ENCODE measurements at regions not wholly inside any gene's neighbourhood (a gene's known extent, or its start where the extent isn't known, plus 50 kb on each side); places are given as distances from the start of the nearest gene placed in this dataset.
"Not testable (repeated sequence)": the region's sequence is repeated elsewhere in the genome, so short reads cannot be mapped to it uniquely, and the experiment has no call there.

- no peak for DNase-seq (ENCODE audit: low spot score)
These were observed 588.3 kb downstream of the SLC16A7 start for GRCh38 chr12:60184096-60184495.

GRCh38 chr12:60185060-60185459 lies 589.2 kb downstream of the SLC16A7 start:
- DNase-seq (ENCODE audit: low spot score), result no peak
- no peak for ATAC-seq

More at GRCh38 chr12:60184096-60184495, 588.3 kb downstream of the SLC16A7 start:
- no peak for ATAC-seq

GRCh38 chr12:60191271-60191670 lies 595.4 kb downstream of the SLC16A7 start:
- DNase-seq (ENCODE audit: low spot score), result no peak

GRCh38 chr12:60191676-60192359 lies 596.0 kb downstream of the SLC16A7 start:
- no peak for ATAC-seq
- DNase-seq (ENCODE audit: low spot score), result no peak

More at GRCh38 chr12:60191271-60191670, 595.4 kb downstream of the SLC16A7 start:
- ATAC-seq, result no peak

- no peak for DNase-seq (ENCODE audit: low spot score)
- no peak for ATAC-seq
These were observed 598.8 kb downstream of the SLC16A7 start for GRCh38 chr12:60194678-60195077.

GRCh38 chr12:60195483-60195882 lies 599.7 kb downstream of the SLC16A7 start:
- ATAC-seq, result no peak
- DNase-seq (ENCODE audit: low spot score), result no peak

- DNase-seq (ENCODE audit: low spot score) (no peak), ATAC-seq (no peak)
These were observed 600.5 kb downstream of the SLC16A7 start for GRCh38 chr12:60196366-60196765.

- ATAC-seq, result no peak
These were observed 601.8 kb downstream of the SLC16A7 start for GRCh38 chr12:60197589-60197988.

GRCh38 chr12:60201891-60202290 lies 606.1 kb downstream of the SLC16A7 start:
- DNase-seq (ENCODE audit: low spot score) (no peak), ATAC-seq (no peak)

More at GRCh38 chr12:60197589-60197988, 601.8 kb downstream of the SLC16A7 start:
- no peak for DNase-seq (ENCODE audit: low spot score)

- DNase-seq (ENCODE audit: low spot score) (no peak), ATAC-seq (no peak)
These were observed 609.7 kb downstream of the SLC16A7 start for GRCh38 chr12:60205500-60205899.

GRCh38 chr12:60209521-60209920 lies 613.7 kb downstream of the SLC16A7 start:
- ATAC-seq (no peak), DNase-seq (ENCODE audit: low spot score) (no peak)

- ATAC-seq (no peak), DNase-seq (ENCODE audit: low spot score) (no peak)
These were observed 614.1 kb downstream of the SLC16A7 start for GRCh38 chr12:60209933-60210332.

- DNase-seq (ENCODE audit: low spot score) (no peak), ATAC-seq (no peak)
These were observed 614.9 kb downstream of the SLC16A7 start for GRCh38 chr12:60210756-60211155.

GRCh38 chr12:60211244-60211643 lies 615.4 kb downstream of the SLC16A7 start:
- no peak for ATAC-seq
- DNase-seq (ENCODE audit: low spot score), result no peak

- DNase-seq (ENCODE audit: low spot score) (no peak), ATAC-seq (no peak)
These were observed 616.6 kb downstream of the SLC16A7 start for GRCh38 chr12:60212159-60213000.

GRCh38 chr12:60213272-60213671 lies 617.4 kb downstream of the SLC16A7 start:
- not testable (repeated sequence) for DNase-seq (ENCODE audit: low spot score); ATAC-seq

- no peak for ATAC-seq
- no peak for DNase-seq (ENCODE audit: low spot score)
These were observed 620.4 kb downstream of the SLC16A7 start for GRCh38 chr12:60216226-60216625.

GRCh38 chr12:60223242-60223641 lies 627.4 kb downstream of the SLC16A7 start:
- ATAC-seq, result no peak
- no peak for DNase-seq (ENCODE audit: low spot score)

GRCh38 chr12:60225216-60226000 lies 629.6 kb downstream of the SLC16A7 start:
- DNase-seq (ENCODE audit: low spot score) (no peak), ATAC-seq (no peak)

- DNase-seq (ENCODE audit: low spot score) (no peak), ATAC-seq (no peak)
These were observed 632.1 kb downstream of the SLC16A7 start for GRCh38 chr12:60227916-60228315.

- no peak for ATAC-seq
- no peak for DNase-seq (ENCODE audit: low spot score)
These were observed 634.2 kb downstream of the SLC16A7 start for GRCh38 chr12:60230056-60230455.

All from left lobe of liver (tissue), 2 donors.